LNCaP clone FGC (cell line): ENCODE measurements at regions not wholly inside any gene's neighbourhood (a gene's known extent, or its start where the extent isn't known, plus 50 kb on each side); places are given as distances from the start of the nearest gene placed in this dataset.

Source experiments
- DNase-seq: peaks from one replicate; pipeline ENCODE4 v3.0.0-alpha.2; 2011; ENCODE audit warnings: low read depth
- H3K4me3 ChIP-seq: 2 replicates; pipeline ENCODE4 v1.5.1; 2011; ENCODE audit warnings: mild to moderate bottlenecking, low read depth, low read length, control low read depth
- TF ChIP-seq, protein P1 (sequence below): IDR thresholded peaks from 2 replicates; pipeline ENCODE4 v1.5.1; 2012; ENCODE audit warnings: mild to moderate bottlenecking; ENCODE audit not compliant: control insufficient read depth, insufficient read depth; ENCODE audit errors: extremely low read depth

DNA sequence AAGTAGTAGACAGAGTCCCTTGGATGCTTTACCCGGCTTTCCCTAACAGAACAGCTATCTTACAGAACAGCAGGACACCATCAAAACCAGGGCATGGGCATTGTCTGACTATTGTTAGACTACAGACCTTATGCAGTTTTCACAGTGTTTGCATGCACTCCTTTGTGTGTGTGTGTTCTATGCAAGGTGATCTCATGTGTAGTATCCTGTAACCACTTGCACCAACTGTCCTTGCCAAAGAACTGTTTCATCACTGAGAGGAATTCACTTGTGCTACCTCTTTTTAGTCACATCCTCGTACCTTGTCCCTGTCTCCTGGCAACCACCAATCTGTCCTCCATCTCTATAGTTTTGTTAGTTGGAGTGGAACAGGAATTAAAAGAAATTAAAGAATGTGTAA is 183.6 kb upstream of the PZP start:
- no peak for DNase-seq
- H3K4me3 ChIP-seq = no peak overlapping the region
- TF ChIP-seq, protein P1, sequence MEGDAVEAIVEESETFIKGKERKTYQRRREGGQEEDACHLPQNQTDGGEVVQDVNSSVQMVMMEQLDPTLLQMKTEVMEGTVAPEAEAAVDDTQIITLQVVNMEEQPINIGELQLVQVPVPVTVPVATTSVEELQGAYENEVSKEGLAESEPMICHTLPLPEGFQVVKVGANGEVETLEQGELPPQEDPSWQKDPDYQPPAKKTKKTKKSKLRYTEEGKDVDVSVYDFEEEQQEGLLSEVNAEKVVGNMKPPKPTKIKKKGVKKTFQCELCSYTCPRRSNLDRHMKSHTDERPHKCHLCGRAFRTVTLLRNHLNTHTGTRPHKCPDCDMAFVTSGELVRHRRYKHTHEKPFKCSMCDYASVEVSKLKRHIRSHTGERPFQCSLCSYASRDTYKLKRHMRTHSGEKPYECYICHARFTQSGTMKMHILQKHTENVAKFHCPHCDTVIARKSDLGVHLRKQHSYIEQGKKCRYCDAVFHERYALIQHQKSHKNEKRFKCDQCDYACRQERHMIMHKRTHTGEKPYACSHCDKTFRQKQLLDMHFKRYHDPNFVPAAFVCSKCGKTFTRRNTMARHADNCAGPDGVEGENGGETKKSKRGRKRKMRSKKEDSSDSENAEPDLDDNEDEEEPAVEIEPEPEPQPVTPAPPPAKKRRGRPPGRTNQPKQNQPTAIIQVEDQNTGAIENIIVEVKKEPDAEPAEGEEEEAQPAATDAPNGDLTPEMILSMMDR = no peak

DNA sequence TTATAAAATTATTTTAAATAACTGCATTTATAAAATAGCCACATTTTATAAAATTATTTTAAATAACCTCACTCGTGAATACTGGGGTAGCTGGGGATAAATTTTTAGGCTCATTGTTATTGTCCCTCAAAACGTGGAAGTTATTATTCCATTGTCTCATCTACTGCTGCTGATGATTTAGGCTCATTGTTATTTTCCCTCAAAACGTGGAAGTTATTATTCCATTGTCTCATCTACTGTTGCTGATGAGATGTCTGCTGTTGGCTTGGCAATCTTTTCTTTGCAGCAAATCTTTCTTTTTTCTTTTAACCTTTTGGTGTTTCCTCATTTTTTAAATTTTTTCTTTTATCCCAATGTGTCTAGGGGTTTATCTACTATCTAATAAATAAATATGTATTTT is 182.6 kb upstream of the PZP start:
- DNase-seq = no peak
- TF ChIP-seq, protein P1 = no peak

DNA sequence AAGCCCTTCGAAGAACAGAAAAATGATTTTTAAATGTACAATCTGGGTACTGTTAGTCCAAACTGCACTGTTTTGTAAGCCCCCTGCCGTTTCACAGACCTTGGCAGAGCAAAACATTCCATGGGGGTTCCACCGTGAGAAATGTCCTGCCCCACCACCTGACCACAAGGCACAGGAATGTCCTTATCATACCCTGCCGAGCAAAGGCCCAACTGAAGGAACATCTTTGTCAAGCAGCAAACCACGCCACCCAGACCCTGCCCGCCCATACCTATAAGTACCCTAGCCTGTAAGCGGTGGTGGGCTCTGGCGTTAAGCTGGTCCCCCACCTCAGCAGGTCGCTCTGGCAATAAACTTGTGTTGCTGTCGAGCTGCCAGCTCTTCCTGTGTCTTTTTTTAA is 181.6 kb upstream of the PZP start:
- H3K4me3 ChIP-seq = no peak overlapping the region
- DNase-seq = no peak
- TF ChIP-seq, protein P1 = no peak

More for the DNA sequence above, 182.6 kb upstream of the PZP start:
- H3K4me3 ChIP-seq = no peak overlapping the region

DNA sequence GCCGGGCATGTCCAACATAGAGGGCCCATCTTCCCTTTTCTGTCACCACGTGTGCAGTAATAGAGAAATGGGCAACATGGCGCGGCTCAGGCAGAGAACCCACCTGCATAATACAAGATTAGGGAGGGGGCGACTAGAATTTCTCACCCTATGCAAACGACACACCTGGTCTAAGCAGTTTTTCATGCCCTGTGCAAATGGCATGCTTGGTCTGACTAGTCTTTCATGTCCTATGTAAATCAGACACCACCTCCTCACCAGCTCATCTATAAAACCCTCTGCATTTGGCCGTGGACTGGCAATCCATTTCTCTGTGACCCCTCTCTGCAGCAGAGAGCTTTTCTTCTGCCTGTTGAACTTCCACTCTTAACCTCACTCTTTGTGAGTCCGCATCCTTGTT is 180.2 kb upstream of the PZP start:
- TF ChIP-seq, protein P1 = no peak
- DNase-seq = no peak
- no peak overlapping the region for H3K4me3 ChIP-seq

DNA sequence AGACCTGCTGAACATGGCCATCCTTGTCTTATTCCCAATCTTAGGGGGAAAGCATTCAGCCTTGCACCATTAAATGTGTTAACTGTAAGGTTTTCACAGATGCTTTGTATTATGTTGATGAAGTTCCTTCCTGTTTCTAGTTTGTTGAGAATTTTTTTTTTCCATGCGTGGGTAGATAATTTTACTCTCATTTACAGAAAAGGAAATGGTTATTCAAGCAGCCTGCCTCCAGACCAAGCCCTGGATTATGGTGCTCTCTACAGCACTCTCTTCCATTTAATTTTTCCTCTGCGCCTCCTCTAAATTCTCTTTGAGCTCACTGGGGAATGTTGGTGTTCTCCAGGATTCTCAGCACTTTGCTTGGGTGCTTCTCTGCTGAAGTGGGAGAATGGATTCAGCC is 179.3 kb upstream of the PZP start:
- no peak for DNase-seq

DNA sequence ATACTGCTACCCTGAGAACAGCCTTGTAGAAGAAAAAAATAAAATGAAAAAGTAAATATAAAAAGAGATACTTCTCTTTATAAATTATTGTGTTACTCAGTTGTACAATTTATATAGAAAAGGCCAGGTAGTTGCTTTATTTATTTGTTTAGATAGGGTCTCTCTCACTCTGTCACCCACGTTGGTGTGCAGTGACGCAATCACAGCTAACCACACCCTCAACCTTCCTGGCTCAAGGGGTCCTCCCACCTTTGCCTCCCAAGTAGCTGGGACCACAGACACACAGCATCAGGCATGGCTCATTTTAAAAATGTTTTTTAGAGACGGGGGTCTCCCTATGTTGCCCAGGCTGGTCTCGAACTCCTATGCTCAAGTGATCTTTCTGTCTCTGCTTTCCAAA is 175.4 kb upstream of the PZP start:
- no peak for DNase-seq
- TF ChIP-seq, protein P1 = no peak
- H3K4me3 ChIP-seq = no peak overlapping the region

More for the DNA sequence above, 179.3 kb upstream of the PZP start:
- TF ChIP-seq, protein P1 = no peak
- no peak overlapping the region for H3K4me3 ChIP-seq

DNA sequence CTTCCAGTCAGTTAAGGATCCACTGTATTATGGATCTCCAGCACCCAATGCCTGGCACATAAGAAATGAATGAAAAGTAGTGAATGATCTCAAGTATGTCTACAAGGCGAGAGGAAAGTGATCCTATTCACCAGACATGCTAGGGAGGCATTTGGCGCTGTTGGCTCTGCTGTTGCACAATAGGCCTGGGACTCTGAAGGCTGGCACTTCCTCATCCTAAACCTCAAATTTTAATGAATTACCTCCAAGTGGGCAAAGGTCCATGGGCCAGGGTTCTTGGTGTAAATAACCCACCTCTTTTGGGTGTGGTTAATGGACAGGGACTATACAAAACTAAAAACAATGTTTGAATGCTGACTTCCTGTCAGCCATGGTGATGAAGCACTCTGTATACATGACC is 173.4 kb upstream of the PZP start:
- DNase-seq = no peak
- TF ChIP-seq, protein P1 = no peak
- H3K4me3 ChIP-seq = no peak overlapping the region
